Panc1 (cell line): ENCODE measurements at regions not wholly inside any gene's neighbourhood (a gene's known extent, or its start where the extent isn't known, plus 50 kb on each side); places are given as distances from the start of the nearest gene placed in this dataset.

Experiments
- TF ChIP-seq, protein P1 (sequence below): fragments of 450-650 bp; IDR thresholded peaks from 2 replicates; pipeline ENCODE4 v1.5.1; 2017; ENCODE audit warnings: mild to moderate bottlenecking
- TF ChIP-seq, protein P2 (sequence below), 2 experiments: IDR thresholded peaks; 2 replicates each; pipeline ENCODE4 v1.6.1; 2011 to 2012; ENCODE audit warnings: low read depth in 2 of 2, control low read depth in 1 of 2, low read length in 1 of 2, mild to moderate bottlenecking in 1 of 2, moderate library complexity in 1 of 2; ENCODE audit not compliant: insufficient read depth in 1 of 2

DNA sequence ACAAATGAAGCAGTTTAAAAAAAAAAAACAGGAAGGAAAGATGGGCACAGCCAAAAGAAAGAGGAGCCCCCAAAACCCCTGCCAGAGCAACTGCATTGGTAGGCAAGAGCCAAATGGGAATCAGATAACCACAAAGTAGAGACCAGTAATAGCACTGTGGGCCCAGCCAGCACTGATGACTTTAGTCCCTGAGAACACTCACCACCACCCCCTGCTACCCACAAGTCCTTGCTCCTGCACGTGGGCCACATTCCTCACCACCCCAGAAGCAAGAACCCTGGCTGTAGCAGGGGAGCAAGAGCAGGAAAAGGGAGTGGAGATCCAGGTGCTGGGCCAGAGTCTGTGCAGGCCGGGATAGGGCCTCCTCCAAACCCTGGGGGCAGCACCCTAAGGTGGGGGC, 86.1 kb downstream of the RRAGC start:
- TF ChIP-seq, protein P1, sequence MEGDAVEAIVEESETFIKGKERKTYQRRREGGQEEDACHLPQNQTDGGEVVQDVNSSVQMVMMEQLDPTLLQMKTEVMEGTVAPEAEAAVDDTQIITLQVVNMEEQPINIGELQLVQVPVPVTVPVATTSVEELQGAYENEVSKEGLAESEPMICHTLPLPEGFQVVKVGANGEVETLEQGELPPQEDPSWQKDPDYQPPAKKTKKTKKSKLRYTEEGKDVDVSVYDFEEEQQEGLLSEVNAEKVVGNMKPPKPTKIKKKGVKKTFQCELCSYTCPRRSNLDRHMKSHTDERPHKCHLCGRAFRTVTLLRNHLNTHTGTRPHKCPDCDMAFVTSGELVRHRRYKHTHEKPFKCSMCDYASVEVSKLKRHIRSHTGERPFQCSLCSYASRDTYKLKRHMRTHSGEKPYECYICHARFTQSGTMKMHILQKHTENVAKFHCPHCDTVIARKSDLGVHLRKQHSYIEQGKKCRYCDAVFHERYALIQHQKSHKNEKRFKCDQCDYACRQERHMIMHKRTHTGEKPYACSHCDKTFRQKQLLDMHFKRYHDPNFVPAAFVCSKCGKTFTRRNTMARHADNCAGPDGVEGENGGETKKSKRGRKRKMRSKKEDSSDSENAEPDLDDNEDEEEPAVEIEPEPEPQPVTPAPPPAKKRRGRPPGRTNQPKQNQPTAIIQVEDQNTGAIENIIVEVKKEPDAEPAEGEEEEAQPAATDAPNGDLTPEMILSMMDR = no peak
- TF ChIP-seq, protein P2, sequence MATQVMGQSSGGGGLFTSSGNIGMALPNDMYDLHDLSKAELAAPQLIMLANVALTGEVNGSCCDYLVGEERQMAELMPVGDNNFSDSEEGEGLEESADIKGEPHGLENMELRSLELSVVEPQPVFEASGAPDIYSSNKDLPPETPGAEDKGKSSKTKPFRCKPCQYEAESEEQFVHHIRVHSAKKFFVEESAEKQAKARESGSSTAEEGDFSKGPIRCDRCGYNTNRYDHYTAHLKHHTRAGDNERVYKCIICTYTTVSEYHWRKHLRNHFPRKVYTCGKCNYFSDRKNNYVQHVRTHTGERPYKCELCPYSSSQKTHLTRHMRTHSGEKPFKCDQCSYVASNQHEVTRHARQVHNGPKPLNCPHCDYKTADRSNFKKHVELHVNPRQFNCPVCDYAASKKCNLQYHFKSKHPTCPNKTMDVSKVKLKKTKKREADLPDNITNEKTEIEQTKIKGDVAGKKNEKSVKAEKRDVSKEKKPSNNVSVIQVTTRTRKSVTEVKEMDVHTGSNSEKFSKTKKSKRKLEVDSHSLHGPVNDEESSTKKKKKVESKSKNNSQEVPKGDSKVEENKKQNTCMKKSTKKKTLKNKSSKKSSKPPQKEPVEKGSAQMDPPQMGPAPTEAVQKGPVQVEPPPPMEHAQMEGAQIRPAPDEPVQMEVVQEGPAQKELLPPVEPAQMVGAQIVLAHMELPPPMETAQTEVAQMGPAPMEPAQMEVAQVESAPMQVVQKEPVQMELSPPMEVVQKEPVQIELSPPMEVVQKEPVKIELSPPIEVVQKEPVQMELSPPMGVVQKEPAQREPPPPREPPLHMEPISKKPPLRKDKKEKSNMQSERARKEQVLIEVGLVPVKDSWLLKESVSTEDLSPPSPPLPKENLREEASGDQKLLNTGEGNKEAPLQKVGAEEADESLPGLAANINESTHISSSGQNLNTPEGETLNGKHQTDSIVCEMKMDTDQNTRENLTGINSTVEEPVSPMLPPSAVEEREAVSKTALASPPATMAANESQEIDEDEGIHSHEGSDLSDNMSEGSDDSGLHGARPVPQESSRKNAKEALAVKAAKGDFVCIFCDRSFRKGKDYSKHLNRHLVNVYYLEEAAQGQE (IDR thresholded peaks at IDR 0.05; ENCODE audit: insufficient read depth in 1 of 2, low read depth in 2 of 2, low read length in 1 of 2) = no peak
